ENCODE measurements at regions not wholly inside any gene's neighbourhood (a gene's known extent, or its start where the extent isn't known, plus 50 kb on each side); places are given as distances from the start of the nearest gene placed in this dataset.
A peak's percentile ranks its signal among the peaks of the same experiment; 100 is the strongest.

GRCh38 chr9:711761-712553, 129.5 kb upstream of the DMRT1 start (continued):
- 0 out of 2 replicates have a peak, but pooled peaks have one; percentile 15 for TF ChIP-seq FOXC1 (CRISPR knock-in tag; IDR thresholded peaks at IDR 0.05; ENCODE audit: borderline replicate concordance)
- TF ChIP-seq PTBP1 (IDR thresholded peaks at IDR 0.05; ENCODE audit: low read depth, low read length, poor library complexity, severe bottlenecking): no peak
- TF ChIP-seq HMGA1 (CRISPR knock-in tag; conservative IDR thresholded peaks at IDR 0.05): no peak
- no peak for TF ChIP-seq BHLHE40 (IDR thresholded peaks at IDR 0.05; ENCODE audit: low read length)
- TF ChIP-seq ZNF629 (CRISPR knock-in tag; conservative IDR thresholded peaks at IDR 0.05): no peak
- no peak for TF ChIP-seq ZNF563 (CRISPR knock-in tag; IDR thresholded peaks at IDR 0.05)
- TF ChIP-seq ZNF333 (CRISPR knock-in tag; IDR thresholded peaks at IDR 0.05; ENCODE audit: borderline replicate concordance): no peak
- TF ChIP-seq RBM22 (optimal IDR thresholded peaks at IDR 0.05; ENCODE audit: low read length): peak; percentile 19
- no peak for TF ChIP-seq ZBTB40 (IDR thresholded peaks at IDR 0.05)
- no peak for TF ChIP-seq ZBTB40 (CRISPR knock-in tag; IDR thresholded peaks at IDR 0.05)
- no peak for TF ChIP-seq YEATS4 (CRISPR knock-in tag; IDR thresholded peaks at IDR 0.05; ENCODE audit: borderline replicate concordance)
- TF ChIP-seq PRPF4 (IDR thresholded peaks at IDR 0.05; ENCODE audit: low read depth, low read length, poor library complexity, severe bottlenecking): peak; percentile 20
- TF ChIP-seq ZFP90 (CRISPR knock-in tag; IDR thresholded peaks at IDR 0.05; ENCODE audit: borderline replicate concordance): no peak
- 0 out of 2 replicates have a peak, but pooled peaks have one; percentile 38 for TF ChIP-seq ZC3H13 (CRISPR knock-in tag; IDR thresholded peaks at IDR 0.05)
- peak; percentile 28; the same call in 1 of the 2 replicates for TF ChIP-seq ARID4A (CRISPR knock-in tag; IDR thresholded peaks at IDR 0.05; ENCODE audit: borderline replicate concordance)
- TF ChIP-seq DRAP1 (CRISPR knock-in tag; IDR thresholded peaks at IDR 0.05): no peak

Data from HepG2 (cell line).